DND-41 (cell line): ENCODE measurements at regions not wholly inside any gene's neighbourhood (a gene's known extent, or its start where the extent isn't known, plus 50 kb on each side); places are given as distances from the start of the nearest gene placed in this dataset.

Experiments
- ATAC-seq: fragments of 200-7000 bp; cut with Tn5 transposase; 3 replicates; pipeline ENCODE4 v1.9.1; 2021; ENCODE audit warnings: low read depth; ENCODE audit not compliant: insufficient read depth
- DNase-seq: peaks from one replicate; pipeline ENCODE4 v3.0.0-alpha.2; 2020
- H2AFZ ChIP-seq: 2 replicates; pipeline ENCODE4 v1.6.0; 2012; ENCODE audit warnings: low read depth, low read length
- H3K27ac ChIP-seq: 2 replicates; pipeline ENCODE4 v1.5.1; 2012; ENCODE audit warnings: low read length, inconsistent platforms
- H3K27me3 ChIP-seq: fragments of 200-600 bp; sonication (generic); 2 replicates; pipeline ENCODE4 v1.6.0; 2012; ENCODE audit warnings: low read length, mild to moderate bottlenecking, inconsistent platforms; ENCODE audit not compliant: insufficient read depth, poor library complexity
- H3K36me3 ChIP-seq: 2 replicates; pipeline ENCODE4 v1.5.1; 2012; ENCODE audit warnings: low read length, inconsistent platforms; ENCODE audit not compliant: insufficient read depth
- H3K4me1 ChIP-seq: 2 replicates; pipeline ENCODE4 v1.5.1; 2012; ENCODE audit warnings: mild to moderate bottlenecking, low read length; ENCODE audit not compliant: insufficient read depth
- H3K4me2 ChIP-seq: 2 replicates; pipeline ENCODE4 v1.6.0; 2012; ENCODE audit warnings: mild to moderate bottlenecking, moderate library complexity, low read length, inconsistent platforms; ENCODE audit not compliant: insufficient read depth
- H3K4me3 ChIP-seq, 2 experiments: fragments of 200-600 bp in 1 of 2; shearing (Covaris generic) in 1 of 2; 2 replicates each; pipeline ENCODE4 v1.5.1; 2012 to 2016; ENCODE audit warnings: inconsistent platforms in 2 of 2, low read length in 2 of 2, mild to moderate bottlenecking in 2 of 2, low read depth in 1 of 2, moderate library complexity in 1 of 2
- H3K79me2 ChIP-seq: 2 replicates; pipeline ENCODE4 v1.6.0; 2012; ENCODE audit warnings: low read length, inconsistent platforms; ENCODE audit not compliant: insufficient read depth
- H3K9ac ChIP-seq: 2 replicates; pipeline ENCODE4 v1.6.0; 2012; ENCODE audit warnings: low read depth, mild to moderate bottlenecking, inconsistent platforms, low read length, moderate library complexity
- H3K9me3 ChIP-seq: 2 replicates; pipeline ENCODE4 v1.5.1; 2012; ENCODE audit warnings: low read length, moderate library complexity, mild to moderate bottlenecking, inconsistent platforms; ENCODE audit not compliant: insufficient read depth, severe bottlenecking
- H4K20me1 ChIP-seq: 2 replicates; pipeline ENCODE4 v1.6.0; 2012; ENCODE audit warnings: low read length; ENCODE audit not compliant: insufficient read depth
- CTCF ChIP-seq: IDR thresholded peaks from 2 replicates; pipeline ENCODE4 v1.5.1; 2012; ENCODE audit warnings: borderline replicate concordance, low read length, moderate library complexity, mild to moderate bottlenecking; ENCODE audit not compliant: poor library complexity, severe bottlenecking; ENCODE audit errors: extremely low read depth
- EZH2 ChIP-seq: IDR thresholded peaks from 3 replicates; pipeline ENCODE4 v1.6.1; 2012; ENCODE audit warnings: borderline replicate concordance, low read depth, mild to moderate bottlenecking, moderate library complexity, low read length, inconsistent platforms; ENCODE audit not compliant: severe bottlenecking

GRCh38 chr9:78821126-78821822, 524.3 kb downstream of the PSAT1 start:
- no peaks in the 10 kb centered on the region for H3K79me2 ChIP-seq
- H3K9me3 ChIP-seq = no peaks in the 10 kb centered on the region
- H3K4me1 ChIP-seq = 0 out of 2 replicates have a peak, but pooled peaks cover 5% of the 10 kb centered on the region
- H3K27me3 ChIP-seq = no peaks in the 10 kb centered on the region
- no peaks in the 10 kb centered on the region for H4K20me1 ChIP-seq
- peak overlapping the region in 1 of 2 experiments; percentile 35; a peak in 2 of 4 replicates for H3K4me3 ChIP-seq
- peak overlapping the region; percentile 48; the same call in 1 of the 2 replicates for H2AFZ ChIP-seq
- DNase-seq (no peak), ATAC-seq (peak; percentile 61; the same call in 1 of the 3 replicates)
- no peak for TF ChIP-seq EZH2
- peak; percentile 73 for TF ChIP-seq CTCF
- H3K4me2 ChIP-seq = peak overlapping the region; percentile 54
- H3K9ac ChIP-seq = no peak overlapping the region
- H3K36me3 ChIP-seq = no peaks in the 10 kb centered on the region
- H3K27ac ChIP-seq = no peak overlapping the region

- Histone ChIP-seq H3K4me2 (no peak overlapping the region), H2AFZ (no peak overlapping the region), H3K9ac (no peak overlapping the region), H3K27ac (no peak overlapping the region), H3K4me1 (0 out of 2 replicates have a peak, but pooled peaks cover under 1% of the 10 kb centered on the region), H4K20me1 (no peaks in the 10 kb centered on the region), H3K27me3 (no peaks in the 10 kb centered on the region), H3K9me3 (no peaks in the 10 kb centered on the region), H3K4me3 (no peak overlapping the region), H3K79me2 (no peaks in the 10 kb centered on the region), H3K36me3 (no peaks in the 10 kb centered on the region)
- ATAC-seq (no peak), DNase-seq (no peak)
- TF ChIP-seq CTCF = no peak
- TF ChIP-seq EZH2 = no peak
These were observed 529.6 kb downstream of the PSAT1 start for GRCh38 chr9:78826527-78826926.

GRCh38 chr9:78828521-78828920, 531.6 kb downstream of the PSAT1 start:
- no peak overlapping the region for H3K4me2 ChIP-seq
- TF ChIP-seq CTCF = no peak
- no peak for TF ChIP-seq EZH2
- no peak for DNase-seq
- no peak overlapping the region for H3K4me3 ChIP-seq
- no peak overlapping the region for H2AFZ ChIP-seq
- H3K9ac ChIP-seq = no peak overlapping the region
- no peaks in the 10 kb centered on the region for H3K79me2 ChIP-seq
- H3K27me3 ChIP-seq = no peaks in the 10 kb centered on the region
- H3K4me1 ChIP-seq = no peaks in the 10 kb centered on the region
- H4K20me1 ChIP-seq = no peaks in the 10 kb centered on the region
- ATAC-seq = no peak
- H3K36me3 ChIP-seq = no peaks in the 10 kb centered on the region
- no peaks in the 10 kb centered on the region for H3K9me3 ChIP-seq
- H3K27ac ChIP-seq = no peak overlapping the region
